HT1080 (cell line): ENCODE measurements at regions not wholly inside any gene's neighbourhood (a gene's known extent, or its start where the extent isn't known, plus 50 kb on each side); places are given as distances from the start of the nearest gene placed in this dataset.
A peak's percentile ranks its signal among the peaks of the same experiment; 100 is the strongest.

Experiments used
- DNase-seq: peaks from one replicate; pipeline ENCODE4 v3.0.0-alpha.2; 2015; ENCODE audit warnings: low read depth

DNA sequence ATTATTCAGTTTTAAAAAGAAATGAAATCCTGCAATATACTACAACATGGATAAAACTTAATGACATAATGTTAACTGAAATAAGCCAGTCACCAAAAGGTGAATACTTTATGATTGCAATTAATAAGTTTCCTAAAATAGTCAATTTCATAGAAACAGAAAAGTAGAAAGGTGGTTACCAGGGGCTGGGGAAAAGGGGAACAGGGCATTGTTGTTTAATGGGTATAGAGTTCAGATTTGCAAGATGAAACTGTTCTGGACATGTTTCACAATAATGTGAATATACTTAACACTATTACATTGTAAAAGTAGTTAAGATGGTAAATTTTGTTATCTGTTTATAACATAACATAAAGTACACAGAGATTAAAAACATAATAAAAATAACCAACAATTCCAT, 550.9 kb downstream of the CCER1 start:
- no peak for DNase-seq

DNA sequence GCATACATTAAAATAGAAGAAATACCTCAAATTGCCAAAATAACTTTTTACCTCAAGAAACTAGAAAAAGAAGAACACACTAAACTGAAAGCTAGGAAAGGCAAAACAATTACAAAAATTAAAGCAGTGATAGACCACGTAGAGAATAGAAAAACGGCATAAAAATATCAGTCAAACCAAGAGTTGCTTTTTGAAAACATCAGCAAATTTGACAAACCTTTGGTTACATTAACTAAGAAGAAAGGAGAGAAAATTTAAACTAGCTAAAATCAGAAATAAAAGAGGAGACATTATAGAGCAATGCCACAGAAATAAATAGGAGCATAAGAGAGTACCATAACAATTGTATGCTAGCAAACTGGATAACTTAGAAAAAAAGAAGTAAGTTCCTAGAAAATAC, 553.8 kb downstream of the CCER1 start:
- no peak for DNase-seq

DNA sequence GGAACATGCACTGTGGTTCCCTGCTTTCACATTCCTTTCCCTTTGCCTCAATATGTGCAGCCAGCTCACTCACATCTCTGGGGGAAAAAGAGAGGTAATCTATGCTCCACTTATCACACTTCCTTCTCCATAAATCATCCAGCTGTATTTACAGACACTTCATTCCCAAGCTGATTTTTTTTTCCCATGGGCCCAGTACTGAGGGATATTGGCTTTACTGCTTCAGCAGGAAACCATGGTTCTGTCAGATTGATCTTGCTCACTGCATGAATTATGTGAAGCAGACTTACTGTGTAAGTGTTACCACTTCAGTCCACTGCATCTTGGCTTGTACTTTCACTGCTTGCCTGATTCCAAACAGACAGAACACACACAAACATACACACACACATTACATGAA, 555.6 kb downstream of the CCER1 start:
- DNase-seq, result peak; percentile 4

DNA sequence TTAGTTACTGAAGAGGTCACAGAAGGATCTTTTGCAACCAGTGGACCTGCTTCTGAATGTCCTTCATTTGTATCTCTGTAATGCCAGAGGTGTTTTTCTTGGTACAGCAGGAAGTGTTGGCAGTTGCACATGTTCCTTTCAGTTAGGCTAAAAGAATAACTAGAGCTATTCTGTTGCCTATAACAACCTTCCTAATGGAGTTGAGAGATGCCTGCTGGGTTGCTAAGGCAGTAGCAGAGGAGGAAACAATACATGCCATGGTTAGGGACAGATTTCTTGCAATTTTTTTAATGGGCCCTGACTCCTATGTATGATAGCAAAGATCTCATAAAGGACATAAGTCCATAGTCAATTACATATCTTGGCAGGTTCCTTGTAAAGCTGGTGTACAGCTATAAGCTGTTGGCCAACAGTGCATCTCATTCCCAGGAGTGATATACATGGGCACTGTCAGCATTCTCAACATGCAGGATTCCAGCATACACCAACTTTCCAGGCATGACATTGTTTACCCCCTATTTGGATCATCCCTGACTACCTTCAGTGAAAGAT, 556.6 kb downstream of the CCER1 start:
- no peak for DNase-seq

DNA sequence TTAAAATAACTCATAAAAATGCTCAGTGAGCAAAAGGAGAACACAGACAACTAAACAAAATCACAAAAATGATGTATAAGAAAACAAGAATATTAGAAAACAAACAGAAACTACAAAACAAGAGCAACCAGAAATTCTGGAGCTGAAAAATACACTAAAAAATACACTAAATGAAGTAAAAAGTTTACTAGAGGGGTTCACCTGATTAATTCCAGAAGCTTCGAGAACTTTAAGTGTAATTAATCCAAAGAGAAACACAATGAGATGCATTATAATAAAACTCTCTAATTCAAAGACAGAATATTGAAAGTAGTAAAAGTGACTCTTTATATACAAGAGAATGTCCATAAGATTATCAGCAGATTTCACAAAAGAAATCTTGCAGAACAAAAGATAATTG, 558.4 kb downstream of the CCER1 start:
- no peak for DNase-seq

DNA sequence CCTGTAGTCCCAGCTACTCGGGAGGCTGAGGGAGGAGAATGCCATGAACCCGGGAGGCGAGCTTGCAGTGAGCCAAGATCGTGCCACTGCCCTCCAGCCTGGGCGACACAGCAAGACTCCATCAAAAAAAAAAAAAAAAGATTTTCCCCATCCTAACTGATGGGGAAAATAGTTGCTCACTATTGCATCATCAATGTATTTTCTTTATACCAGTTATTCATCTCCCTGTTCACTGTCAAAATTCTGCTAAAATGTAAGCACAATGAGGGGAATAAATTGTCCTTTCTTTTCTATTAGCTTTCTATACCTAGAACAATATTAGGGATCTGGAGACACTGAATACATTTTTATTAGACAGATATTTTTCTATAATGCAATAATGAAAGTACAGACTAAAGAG, 561.3 kb downstream of the CCER1 start:
- DNase-seq, result no peak

DNA sequence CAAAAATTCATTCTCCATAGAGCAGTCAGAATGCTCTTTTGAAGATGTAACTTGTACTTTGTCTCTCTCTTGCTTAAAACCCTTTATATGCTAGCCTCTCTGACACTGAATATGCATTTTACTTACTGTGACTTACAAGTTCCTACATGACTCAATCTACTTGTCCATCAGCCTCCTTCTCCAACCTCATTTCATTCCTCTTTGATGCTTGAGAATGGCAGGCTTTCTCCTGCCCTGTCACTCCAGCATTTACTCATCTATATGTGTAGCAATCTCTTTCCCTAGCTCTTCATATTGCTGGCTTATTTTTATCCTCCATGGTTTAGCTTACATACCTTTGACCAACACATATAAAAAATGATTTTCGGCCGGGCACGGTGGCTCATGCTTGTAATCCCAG, 561.9 kb downstream of the CCER1 start:
- DNase-seq, result no peak

DNA sequence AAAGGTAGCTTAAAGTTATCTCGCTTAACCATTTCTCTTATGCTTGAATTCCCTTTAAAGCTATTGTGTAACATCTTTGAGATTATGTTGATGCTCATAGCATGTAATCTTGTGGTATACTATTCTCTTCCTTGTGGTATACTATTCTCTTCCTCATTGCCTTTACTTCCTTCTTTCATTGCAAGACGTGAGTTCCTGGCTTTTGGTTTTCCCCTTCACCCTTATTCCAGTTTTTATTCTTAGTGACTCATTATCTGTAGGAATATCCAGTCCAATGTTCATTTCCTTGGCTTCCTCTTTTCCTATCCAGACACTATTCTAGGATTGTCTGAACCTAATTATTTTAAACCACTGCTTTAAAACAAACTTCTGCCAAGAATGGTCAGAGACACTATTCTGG, 564.0 kb downstream of the CCER1 start:
- no peak for DNase-seq

DNA sequence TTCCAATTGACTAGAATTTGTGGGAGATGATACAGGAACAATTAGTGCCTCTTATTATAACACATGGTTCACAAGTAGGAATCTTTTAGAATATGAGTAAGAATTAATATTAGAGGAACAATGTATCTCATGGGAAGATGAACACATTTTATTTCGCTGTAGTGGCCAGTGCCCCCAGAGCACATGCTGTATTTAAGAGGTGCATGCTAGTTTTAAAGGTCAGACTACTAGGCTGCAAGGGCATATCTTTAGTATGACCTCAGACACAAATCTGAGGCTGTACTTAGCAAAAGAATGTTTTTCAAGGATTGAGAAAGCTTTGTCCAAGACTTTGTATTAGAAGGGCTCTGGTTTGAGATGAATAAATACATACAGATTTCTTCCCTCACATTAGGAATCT, 586.9 kb downstream of the CCER1 start:
- no peak for DNase-seq

DNA sequence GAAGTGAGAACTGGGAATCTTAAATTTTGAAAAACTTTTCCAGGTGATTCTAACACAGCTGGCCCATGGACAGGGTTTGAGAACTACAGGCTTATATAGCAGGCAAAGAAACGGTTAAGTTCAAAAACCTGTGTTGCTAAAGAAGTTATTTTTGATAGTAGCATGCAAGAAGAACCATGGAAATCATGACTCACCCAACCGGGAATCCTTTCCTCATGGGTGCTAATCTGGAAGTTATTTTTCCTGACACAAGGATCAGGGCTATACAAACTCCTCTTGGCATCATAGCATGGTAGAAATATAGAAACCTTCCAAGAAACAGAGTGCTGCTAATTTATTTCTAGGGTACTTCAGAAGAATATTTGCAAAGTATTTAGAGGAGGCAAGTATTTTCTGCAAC, 588.7 kb downstream of the CCER1 start:
- DNase-seq, result peak; percentile 15

DNA sequence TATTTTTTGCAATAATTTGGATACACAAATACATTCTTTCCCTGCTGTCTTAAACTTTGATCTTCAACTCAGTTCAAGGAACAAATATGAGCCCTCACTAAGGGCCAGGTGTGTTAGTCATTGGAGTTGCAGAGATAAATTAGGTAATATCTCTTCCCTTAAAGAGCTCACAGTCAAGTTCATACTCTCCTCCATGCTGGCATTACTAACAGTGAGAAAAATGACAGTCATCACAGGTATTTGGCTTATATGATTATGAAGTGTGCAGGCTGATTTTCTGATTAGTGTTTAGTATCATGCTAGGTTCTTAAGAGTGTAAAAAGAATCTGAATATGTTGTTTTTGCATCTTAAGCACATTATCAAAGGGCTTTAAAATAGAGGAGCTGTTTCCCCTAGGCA, 594.7 kb downstream of the CCER1 start:
- no peak for DNase-seq

DNA sequence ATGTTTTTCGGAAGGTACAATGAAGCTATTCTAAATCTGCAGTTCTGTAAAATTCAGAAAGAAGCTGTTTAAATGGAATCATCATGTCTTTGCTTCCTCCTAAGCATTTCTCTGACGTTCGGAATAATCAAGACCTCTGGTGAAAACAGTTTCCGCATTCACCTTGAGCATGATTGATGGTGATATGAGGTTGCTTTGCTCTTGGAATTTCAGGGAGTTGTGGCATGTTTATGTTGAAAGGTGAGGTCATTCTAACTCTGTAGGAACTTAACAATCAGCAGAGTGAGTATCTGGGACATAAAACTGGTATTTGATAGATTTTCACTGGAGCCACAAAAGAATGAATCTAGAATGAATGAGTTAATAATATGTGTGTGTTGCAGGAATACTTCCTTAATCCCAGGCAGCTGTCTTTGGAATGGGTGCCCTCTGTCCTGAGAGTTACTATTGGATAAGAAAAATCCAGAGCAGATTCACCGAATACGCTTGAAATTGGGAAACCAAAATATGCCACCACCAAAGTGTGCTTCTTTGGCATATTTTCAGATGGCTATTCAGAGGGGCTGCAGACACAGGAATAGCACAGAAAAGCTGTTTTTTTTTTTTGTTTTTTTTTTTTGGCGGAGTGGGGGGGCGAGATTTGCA, 599.1 kb downstream of the CCER1 start:
- DNase-seq, result no peak

DNA sequence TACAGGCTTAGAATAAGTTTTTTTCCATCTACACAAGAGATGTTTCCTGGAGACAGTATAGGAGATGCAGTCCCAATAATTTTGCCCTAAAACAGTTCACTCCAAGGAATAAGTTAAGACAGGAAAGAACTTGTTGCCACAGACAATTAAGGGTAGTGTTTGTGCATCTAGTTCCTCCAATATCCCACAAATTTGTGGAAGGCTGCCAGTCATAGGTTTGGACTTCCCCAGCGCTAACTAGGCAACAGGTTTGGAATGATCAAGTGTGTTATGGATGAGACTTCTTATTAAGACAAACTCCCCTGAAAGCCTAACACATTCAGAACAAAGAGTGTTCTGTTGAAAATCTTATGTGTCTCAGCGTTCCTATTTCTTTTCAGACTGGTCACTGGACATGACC, 611.0 kb downstream of the CCER1 start:
- DNase-seq, result no peak

DNA sequence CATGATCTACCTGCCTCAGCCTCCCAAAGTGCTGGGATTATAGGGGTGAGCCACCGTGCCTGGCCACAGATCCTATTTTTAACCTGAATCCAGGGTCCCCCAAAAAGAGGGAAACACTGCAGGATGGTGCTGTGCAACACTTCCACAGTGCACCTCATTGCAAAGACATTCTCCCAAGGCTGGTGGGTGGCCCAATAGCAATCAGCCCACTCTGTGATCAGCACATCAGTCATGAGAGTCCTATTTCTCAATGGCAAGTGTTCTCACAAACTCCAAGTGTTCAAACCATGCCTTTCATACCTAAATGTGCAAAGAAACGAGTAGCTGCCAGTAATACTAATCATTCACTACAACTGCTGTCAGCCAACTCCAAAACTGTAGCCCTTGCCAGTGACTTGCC, 612.9 kb downstream of the CCER1 start:
- no peak for DNase-seq

DNA sequence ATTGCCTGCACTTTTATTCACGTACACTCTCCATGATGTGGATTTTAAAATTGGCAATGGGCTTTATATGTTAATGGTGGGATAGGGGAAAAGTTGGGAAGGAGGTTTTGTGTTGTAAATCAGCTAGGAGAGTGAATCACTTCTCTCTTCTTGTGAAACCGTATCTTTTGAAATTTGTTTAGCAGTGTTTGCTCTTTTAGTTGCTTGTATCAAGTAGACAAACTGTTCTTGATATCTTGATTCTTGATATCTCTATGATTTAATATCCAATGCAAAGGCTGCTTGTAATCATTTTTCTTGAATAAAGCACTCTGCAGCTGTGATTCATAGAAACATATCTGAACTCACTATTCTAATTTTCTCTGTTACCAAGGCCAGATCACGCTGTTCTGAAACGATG, 615.1 kb downstream of the CCER1 start:
- DNase-seq, result no peak

DNA sequence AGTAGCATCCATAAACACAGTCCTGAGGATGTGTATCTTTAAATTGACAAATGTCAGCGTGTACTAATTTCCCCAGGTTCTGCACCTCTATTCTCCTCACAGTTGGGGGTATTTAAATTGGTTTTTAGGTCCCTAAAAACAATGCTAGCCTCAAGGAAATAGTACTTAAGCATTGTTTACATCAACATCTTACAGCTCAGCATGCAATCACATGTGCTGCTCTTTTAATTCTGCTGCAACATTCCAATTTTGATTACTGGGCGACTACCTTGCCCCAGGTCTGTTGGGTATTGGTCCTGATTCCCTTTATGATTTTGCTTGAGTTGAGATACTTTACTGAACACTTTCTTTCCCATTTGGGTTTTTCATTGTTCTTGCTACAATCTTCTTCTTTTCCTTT, 616.6 kb downstream of the CCER1 start:
- DNase-seq, result no peak

DNA sequence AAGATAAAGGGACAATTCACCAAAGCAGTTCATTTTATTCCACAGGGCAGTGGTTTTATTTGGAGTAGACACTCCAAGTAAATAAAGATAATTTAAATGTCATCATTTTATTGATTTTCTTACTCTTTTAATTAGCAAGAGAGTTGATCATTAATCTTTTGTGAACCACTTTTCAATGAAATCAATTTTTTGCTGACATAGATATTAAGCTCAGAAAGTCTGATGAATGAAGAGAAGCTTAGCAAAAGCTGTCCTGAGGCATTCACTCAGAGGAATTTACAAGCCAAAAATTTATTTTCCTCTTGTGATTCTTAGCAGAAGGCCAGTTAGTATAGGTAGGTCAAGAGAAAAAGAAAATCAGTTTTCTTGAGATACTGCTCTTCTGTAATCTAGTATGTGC, 618.0 kb downstream of the CCER1 start:
- no peak for DNase-seq

DNA sequence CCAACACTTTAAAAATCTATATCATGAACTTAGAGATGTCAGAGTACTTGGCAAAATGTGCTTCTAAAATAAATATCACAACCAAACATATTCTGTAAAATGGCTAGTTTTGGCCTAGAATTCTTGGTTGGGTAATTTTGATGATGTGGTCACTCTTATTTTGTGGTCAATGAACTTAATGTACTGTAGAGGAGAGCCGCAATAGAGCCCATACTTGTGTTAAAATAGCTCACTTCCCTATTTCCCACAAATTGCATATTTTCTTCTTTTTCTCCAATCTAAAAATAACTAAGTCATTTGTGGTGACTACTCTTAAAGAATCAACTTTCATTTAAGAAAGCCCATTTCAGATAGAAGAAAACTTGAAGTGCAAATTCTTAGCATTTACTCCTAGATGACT, 619.4 kb downstream of the CCER1 start:
- DNase-seq, result no peak

DNA sequence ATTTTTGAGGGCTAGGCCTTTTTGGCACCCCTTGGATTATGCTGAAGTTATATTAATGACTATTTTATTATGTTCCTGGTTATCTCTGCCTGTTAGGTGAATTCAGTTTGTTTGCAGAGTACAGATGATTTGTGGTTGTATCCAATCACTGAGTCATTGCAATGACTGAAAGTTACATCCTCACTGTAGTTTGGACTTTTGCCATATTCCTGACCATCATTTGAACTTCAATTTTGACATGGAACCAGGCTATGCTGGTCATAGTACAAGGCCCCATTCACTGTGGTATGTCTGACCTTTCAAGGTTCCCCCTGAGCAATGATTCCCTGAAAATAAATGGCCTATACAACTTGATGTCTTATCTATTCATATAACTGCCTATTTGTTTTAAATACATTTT, 621.0 kb downstream of the CCER1 start:
- peak; percentile 58 for DNase-seq

DNA sequence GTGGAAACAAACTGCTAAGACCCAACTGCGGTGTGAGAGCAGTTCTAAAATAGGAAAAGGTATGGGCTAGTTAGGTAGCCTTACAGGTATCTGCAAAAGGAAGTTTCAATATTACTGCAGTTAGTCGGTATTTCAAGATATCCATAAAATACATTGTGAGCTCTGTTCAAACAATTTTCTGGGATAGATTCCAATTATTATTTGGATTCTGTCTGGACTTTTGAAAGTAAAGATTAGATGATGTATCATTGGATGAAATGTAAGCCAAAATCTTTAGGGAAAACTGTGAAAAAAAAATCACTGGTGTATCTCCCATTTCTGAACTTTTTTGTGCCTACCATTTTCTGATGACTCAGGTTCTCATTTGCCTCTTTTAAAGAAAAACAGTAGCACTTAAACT, 621.6 kb downstream of the CCER1 start:
- no peak for DNase-seq

DNA sequence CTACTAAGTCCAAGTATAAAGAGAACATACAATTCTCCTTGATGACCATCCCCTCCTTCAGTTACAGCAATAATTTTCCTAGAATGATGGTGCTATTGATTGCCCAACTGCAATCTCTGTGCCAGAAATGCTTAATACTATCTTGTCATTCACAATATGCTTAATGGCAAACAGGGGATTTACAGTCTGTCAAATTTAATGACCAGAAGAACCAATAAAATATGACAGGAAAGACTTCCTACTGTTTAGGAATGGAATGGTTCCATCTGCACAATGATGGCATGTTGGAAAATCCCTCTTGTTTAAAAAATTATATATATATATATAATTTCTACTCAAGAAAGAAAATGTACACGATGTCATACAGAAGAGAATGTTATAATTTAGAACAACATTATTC, 623.2 kb downstream of the CCER1 start:
- no peak for DNase-seq

DNA sequence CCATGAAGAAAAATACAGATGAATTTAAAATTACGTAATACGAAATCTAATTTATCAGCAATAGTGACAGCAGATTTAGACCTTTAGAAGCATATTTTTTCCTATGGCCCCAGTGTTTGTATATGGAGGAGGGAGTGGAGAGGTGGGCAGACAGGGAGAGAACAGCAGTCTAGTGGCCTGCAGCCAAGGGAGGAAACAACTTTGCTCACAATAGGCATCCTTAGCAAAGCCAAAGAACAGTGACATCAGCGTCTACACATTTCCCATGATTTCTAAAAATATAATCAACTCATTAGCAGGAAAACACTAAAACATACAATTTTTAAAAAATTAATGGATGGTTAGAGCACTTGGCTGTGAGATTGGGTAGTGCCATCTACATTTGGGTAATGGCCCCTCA, 622.6 kb upstream of the ATP2B1 start:
- DNase-seq, result no peak

DNA sequence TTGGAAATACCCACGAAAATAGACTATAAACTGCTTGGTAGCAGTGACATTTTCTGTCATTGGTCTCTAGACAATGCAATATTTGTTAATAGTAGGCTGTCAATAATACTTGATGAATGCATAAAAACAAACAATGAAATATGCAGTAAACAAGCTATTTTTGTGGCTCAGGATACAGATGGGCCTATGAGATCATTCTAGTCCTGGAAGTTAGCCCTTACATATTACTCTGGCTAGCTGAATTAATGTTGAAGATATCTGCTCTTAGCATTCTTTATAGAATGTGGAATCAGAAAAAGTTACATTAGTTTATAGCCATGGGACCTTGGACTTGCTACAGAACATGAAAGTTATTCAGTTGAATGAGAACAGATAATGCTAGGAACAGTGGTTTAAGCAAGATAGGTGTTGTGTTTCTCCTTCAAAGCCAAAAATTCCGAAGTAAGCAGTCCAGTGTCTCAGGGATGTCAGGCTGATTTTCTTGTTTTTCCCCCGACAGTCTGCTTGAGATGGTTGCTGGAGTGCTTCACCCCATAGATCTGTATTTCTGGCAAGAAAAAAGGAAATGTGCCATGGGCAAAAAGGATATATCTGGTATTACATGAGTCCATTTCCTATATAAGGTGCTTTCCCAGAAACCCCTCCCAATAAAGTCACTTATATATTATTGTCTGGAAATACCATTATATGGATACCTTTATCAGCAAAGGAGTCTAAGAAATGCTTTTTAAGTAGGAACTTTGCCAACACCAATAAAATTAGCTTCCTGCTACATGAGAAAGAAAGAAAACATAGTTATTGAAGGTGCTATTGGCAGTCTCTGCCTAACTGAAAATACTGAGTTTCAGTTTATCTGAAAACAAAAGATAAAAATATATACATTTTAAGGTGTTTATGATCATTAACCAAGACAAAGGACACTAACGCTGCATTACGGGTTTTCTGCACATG, 619.4 kb upstream of the ATP2B1 start:
- no peak for DNase-seq
